ENCODE measurements at regions not wholly inside any gene's neighbourhood (a gene's known extent, or its start where the extent isn't known, plus 50 kb on each side); places are given as distances from the start of the nearest gene placed in this dataset.

DNA sequence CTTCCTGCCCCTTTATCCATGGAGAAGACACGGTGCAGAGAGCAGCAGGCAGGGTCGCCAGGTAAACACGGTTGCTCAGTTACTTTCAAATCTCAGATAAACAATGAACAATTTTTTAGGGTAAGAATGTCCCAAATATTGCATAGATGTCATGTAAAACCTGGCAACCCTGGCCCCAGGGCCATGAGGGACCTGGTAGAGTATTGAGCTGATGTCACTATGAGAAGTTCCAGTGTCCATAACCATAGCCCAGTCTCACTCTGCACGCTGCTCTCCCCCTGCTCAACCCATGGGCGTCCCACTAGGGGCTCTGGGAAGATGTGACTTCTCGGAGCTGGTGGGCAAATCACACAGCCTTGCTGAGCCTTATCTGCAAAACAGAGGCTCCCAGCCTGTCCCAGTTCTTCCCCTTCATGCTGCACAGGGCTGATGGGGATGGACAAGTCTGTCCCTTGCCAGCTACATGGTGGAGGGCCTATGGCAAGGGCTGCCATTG is 71.3 kb upstream of the TOP1 start:
- H3K4me3 ChIP-seq (ENCODE audit: low read depth, low read length), result no peak overlapping the region
- TF ChIP-seq CTCF (IDR thresholded peaks at IDR 0.05; ENCODE audit: low read depth, low read length, missing control alignments), result no peak
- no peak for DNase-seq (ENCODE audit: low read depth)

DNA sequence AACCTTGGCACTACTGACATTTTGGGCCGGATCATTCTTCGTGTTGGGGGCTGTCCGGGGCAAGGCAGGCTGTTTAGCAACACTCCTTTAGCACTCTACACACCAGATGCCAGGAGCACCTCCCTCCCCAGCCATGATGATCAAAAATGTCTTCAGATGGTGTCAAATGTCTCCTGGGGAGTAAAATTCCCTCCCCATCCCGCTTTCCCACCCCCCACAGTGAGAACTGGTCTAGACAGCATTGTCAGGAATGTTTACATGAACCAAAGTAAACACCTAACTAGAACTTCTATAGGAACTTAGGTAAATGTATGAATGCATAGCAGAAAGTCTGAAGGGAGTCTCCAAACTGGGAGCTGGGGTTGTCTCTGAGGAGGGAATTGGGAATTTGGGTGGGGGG is 70.0 kb upstream of the TOP1 start:
- no peak for TF ChIP-seq CTCF (IDR thresholded peaks at IDR 0.05; ENCODE audit: low read depth, low read length, missing control alignments)
- H3K4me3 ChIP-seq (ENCODE audit: low read depth, low read length), result no peak overlapping the region
- DNase-seq (ENCODE audit: low read depth), result no peak

DNA sequence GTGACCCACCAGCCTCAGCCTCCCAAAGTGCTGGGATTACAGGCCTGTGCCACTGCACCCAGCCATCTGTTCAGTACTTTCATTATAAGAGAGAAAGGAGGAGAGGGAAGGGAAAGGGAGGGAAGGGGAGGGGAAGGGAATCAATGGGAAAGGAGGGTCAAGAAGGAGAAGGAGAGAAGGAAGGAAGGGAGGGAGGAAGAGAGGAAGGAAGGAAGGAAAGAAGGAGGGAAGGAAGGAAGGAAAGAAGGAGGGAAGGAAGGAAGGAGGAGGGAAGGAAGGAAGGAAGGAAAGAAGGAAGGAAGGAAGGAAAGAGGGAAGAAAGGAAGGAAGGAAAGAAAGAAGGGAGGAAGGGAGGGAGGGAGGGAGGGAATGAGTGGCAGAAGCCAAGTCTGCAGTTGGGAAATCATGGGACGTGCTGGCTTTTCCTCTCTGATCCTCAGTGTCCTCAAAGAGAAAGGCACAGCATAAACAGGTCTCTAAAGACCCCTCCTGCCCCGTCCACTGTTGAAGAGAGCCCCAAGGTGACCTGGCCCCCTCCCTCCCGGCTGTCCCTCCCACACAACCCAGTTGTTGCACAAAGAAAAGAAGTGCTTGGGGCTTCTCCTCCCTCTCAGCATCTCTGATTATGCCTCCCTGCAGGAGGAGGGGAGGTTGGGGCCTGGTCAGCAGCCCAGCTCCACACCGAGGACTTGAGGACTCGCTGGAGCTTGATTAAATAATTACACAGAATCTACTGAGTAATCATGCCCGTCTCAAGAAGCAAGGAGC is 69.1 kb upstream of the TOP1 start:
- H3K4me3 ChIP-seq (ENCODE audit: low read depth, low read length), result no peak overlapping the region
- TF ChIP-seq CTCF (IDR thresholded peaks at IDR 0.05; ENCODE audit: low read depth, low read length, missing control alignments), result no peak
- DNase-seq (ENCODE audit: low read depth), result no peak

DNA sequence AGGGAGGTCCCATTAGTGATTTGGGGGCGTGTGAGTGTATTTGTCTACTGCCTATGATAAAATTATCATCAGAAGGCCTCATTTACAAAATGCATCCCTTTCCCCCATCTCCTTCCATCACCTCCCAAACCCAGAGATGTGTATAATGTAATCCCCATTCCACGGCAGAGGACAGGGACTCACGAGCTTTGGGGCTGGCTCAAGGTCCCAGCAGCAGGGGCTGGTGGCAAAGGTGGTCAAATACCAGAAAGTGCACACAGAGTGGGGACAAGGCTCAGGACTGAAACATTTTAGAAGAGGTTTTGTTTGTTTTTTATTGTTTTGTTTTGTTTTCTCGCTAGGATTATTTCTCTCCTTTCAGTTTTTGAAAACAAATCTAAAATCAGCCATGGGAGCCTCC is 68.5 kb upstream of the TOP1 start:
- DNase-seq (ENCODE audit: low read depth), result no peak
- TF ChIP-seq CTCF (IDR thresholded peaks at IDR 0.05; ENCODE audit: low read depth, low read length, missing control alignments), result no peak
- H3K4me3 ChIP-seq (ENCODE audit: low read depth, low read length), result no peak overlapping the region

DNA sequence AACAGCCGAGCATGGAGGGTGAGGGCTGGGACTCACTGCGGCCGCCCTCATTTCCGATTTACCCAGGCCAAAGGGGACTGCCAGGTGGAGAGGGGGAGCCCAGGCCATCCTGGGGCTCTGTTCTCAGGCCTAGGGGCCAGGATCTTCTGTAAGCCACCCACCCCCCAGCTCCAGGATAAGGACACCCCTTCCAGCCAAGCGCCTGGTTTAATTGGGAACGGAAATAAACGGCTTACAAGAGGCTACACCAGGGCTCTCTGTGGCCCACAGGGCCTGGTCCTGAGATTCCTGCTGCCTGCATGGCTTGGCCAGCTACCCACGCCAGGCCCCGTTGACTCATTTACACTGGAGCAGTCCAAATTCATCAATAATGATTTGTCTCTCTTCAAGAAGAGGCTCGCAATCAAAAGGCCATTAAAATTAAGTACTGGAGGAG is 68.1 kb upstream of the TOP1 start:
- TF ChIP-seq CTCF (IDR thresholded peaks at IDR 0.05; ENCODE audit: low read depth, low read length, missing control alignments), result no peak
- DNase-seq (ENCODE audit: low read depth), result no peak

DNA sequence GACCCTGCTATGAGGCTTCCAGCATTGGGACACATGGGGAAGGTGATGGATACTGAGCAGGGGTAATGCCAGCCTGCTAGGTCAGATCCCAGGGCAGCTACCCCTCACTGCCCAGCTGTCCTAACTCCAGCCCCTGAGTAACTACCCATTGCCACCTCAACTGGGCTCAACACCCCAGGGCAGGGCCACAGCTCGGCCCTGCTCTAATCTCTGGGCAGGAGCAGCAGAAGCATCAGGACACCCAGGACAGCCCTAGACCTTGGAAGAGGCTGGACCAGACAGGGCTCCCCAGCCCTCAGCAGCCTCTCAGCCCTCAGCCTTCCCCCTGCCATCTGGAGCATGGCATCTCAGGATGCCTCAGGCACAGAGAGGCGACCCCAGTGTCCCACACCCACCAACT is 67.4 kb upstream of the TOP1 start:
- DNase-seq (ENCODE audit: low read depth), result no peak
- H3K4me3 ChIP-seq (ENCODE audit: low read depth, low read length), result no peak overlapping the region
- no peak for TF ChIP-seq CTCF (IDR thresholded peaks at IDR 0.05; ENCODE audit: low read depth, low read length, missing control alignments)

More for the DNA sequence above, 68.1 kb upstream of the TOP1 start:
- no peak overlapping the region for H3K4me3 ChIP-seq (ENCODE audit: low read depth, low read length)
